ENCODE measurements at regions not wholly inside any gene's neighbourhood (a gene's known extent, or its start where the extent isn't known, plus 50 kb on each side); places are given as distances from the start of the nearest gene placed in this dataset.

DNA sequence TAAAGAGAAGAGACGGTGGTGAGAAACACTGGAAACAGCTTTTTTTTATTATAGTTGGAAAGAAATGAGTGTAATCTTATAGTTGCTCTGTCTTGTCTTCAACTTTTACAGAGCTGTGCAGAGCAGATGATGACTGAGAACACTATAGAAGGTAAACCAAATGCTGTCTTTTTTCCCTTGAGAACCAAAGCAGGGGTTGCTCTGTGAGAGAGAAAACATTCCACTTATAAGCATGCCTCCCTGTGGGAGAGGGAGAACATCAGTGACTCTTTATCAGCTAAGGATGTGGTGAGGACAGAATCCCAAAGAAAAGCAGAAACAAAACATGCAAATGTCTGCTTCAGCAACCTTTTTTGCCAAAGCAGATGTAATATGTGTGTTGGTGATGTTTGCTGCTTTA is 179.3 kb upstream of the HDDC2 start:
- WGBS, 2 donors, result 86 to 95% methylated on average over 1 of the region's 1 CpG
- Histone ChIP-seq H3K27ac (no peak overlapping the region), H3K9me3 (no peaks in the 10 kb centered on the region), H3K4me1 (no peaks in the 10 kb centered on the region), H3K4me3 (no peak overlapping the region), H3K27me3 (no peaks in the 10 kb centered on the region), H3K36me3 (no peaks in the 10 kb centered on the region)
- no peak for DNase-seq
- TF ChIP-seq, protein P1, sequence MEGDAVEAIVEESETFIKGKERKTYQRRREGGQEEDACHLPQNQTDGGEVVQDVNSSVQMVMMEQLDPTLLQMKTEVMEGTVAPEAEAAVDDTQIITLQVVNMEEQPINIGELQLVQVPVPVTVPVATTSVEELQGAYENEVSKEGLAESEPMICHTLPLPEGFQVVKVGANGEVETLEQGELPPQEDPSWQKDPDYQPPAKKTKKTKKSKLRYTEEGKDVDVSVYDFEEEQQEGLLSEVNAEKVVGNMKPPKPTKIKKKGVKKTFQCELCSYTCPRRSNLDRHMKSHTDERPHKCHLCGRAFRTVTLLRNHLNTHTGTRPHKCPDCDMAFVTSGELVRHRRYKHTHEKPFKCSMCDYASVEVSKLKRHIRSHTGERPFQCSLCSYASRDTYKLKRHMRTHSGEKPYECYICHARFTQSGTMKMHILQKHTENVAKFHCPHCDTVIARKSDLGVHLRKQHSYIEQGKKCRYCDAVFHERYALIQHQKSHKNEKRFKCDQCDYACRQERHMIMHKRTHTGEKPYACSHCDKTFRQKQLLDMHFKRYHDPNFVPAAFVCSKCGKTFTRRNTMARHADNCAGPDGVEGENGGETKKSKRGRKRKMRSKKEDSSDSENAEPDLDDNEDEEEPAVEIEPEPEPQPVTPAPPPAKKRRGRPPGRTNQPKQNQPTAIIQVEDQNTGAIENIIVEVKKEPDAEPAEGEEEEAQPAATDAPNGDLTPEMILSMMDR (IDR thresholded peaks at IDR 0.05), result no peak
- no peak for TF ChIP-seq POLR2A (IDR thresholded peaks at IDR 0.05)
- intact Hi-C loops (cut with DNase I), result no loop called here

DNA sequence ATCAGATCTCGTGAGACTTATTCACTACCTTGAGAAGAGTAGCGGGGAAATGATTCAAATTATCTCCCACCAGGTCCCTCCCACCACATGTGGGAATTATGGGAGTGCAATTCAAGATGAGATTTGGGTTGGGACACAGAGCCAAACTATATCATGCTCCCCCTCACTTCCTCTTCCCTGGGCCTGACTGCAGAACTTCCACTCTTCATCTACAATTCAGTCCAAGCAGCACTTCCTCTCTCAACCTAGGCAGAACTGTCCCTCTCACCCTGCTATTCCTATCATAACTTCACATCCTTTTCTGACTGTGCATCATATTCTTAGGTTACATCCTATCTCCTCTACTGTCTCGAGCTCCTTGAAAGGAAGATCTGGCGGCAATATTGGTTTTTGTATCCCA is 184.0 kb upstream of the HDDC2 start:
- Histone ChIP-seq H3K9me3 (no peaks in the 10 kb centered on the region), H3K27ac (no peak overlapping the region), H3K36me3 (no peaks in the 10 kb centered on the region), H3K27me3 (no peaks in the 10 kb centered on the region), H3K4me1 (no peaks in the 10 kb centered on the region), H3K4me3 (no peak overlapping the region)
- intact Hi-C loops (cut with DNase I), result no loop called here
- TF ChIP-seq POLR2A (IDR thresholded peaks at IDR 0.05), result no peak
- TF ChIP-seq, protein P1 (IDR thresholded peaks at IDR 0.05), result no peak
- 65 to 70% methylated on average over 4 of the region's 4 CpGs for WGBS, 2 donors
- no peak for DNase-seq

DNA sequence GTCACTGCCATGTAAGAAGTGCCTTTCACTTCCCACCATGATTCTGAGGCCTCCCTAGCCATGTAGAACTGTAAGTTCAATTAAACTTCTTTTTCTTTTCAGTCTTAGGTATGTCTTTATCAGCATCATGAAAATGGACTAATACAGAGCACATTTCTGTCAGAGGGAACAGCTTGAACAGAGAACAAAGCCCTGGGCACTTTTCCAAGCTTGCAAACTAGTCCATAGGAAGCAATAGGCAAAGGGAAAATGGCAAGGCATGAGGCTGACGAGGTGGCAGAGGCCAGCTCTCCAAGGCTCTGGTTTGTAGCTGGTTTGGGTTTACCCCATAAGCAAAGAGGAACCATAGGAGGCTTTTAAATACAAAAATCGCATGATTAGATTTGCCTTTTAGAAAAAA is 185.1 kb upstream of the HDDC2 start:
- Histone ChIP-seq H3K36me3 (no peaks in the 10 kb centered on the region), H3K4me3 (no peak overlapping the region), H3K9me3 (no peaks in the 10 kb centered on the region), H3K4me1 (no peaks in the 10 kb centered on the region), H3K27me3 (no peaks in the 10 kb centered on the region), H3K27ac (no peak overlapping the region)
- intact Hi-C loops (cut with DNase I), result no loop called here
- TF ChIP-seq, protein P1 (IDR thresholded peaks at IDR 0.05), result no peak
- no peak for TF ChIP-seq POLR2A (IDR thresholded peaks at IDR 0.05)
- DNase-seq, result no peak
- 66 to 72% methylated on average over 2 of the region's 2 CpGs for WGBS, 2 donors

DNA sequence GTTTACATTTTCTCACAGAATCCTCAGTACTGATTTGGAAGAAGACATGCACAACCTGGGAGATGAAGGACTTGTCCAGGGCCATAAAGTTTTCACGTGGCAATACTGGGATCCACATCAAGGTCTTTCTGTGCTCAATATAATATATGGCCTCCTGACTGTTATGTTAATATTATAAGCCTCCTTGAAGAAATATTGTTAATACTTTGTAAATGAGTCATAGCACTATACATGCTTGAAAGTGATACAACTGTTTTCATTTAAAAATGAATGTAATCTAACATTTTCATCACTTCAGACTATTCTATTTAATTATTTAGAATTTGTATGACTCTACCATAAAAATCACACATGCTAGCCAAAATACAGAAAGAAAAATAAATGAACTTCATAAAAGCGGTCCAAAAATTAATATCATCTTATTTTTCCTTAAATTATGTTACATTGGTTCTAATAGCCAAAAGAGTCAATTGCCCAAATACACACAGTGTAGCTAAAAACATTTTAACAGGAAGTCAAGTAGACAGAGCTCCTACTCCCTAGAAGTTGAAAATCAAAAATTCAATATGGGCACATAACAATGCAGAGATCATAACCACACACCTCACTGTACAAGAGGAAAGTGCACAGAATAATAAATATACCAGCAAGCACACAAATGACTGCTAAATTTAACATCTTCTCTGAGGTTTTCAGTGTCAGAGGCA is 188.0 kb upstream of the HDDC2 start:
- H3K9me3 ChIP-seq, result no peaks in the 10 kb centered on the region
- WGBS, 2 donors, result 47 to 51% methylated on average over 2 of the region's 2 CpGs
- no peak overlapping the region for H3K27ac ChIP-seq
- H3K4me3 ChIP-seq, result no peak overlapping the region
- intact Hi-C loops (cut with DNase I), result no loop called here
- no peaks in the 10 kb centered on the region for H3K27me3 ChIP-seq
- no peak for DNase-seq
- TF ChIP-seq, protein P1 (IDR thresholded peaks at IDR 0.05), result no peak
- TF ChIP-seq POLR2A (IDR thresholded peaks at IDR 0.05), result no peak
- no peaks in the 10 kb centered on the region for H3K4me1 ChIP-seq
- no peaks in the 10 kb centered on the region for H3K36me3 ChIP-seq

DNA sequence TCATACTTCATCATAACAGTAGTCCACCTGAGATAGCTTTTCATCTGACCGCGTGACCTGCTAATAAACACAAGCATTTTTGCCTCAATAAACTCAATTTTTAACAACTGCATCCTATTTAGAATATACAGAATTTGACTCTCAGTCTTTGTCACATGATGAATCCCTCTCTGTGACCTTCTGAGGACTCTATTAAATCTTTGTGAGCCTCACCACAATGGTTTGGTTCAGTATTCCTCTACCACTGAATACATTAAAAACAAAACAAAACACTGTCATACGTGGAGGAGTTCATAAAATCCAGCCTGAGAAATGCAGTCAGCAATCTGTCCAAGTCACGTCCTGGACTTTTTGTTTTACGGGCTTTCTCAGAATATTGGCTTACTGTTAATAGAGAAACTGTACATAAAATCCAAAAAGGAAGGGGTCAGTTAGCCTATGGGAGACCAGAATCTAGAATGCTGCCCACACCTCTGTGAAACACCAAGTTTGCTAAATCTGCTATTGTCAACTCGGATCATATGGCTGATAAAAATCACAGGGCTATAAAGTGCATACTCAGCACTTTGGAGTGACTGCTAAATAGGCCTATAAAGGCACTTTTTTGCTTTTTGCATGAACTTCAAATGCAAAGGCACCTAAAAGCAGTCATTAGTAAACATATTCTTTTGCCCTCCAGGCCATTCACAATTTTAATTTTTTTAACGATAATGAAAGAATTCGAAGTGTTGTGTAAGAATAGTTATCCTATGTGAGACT is 190.3 kb upstream of the HDDC2 start:
- H3K36me3 ChIP-seq, result no peaks in the 10 kb centered on the region
- no peaks in the 10 kb centered on the region for H3K9me3 ChIP-seq
- intact Hi-C loops (cut with DNase I), result no loop called here
- H3K27ac ChIP-seq, result no peak overlapping the region
- H3K4me3 ChIP-seq, result no peak overlapping the region
- H3K27me3 ChIP-seq, result no peaks in the 10 kb centered on the region
- no peaks in the 10 kb centered on the region for H3K4me1 ChIP-seq
- 77 to 82% methylated on average over 8 of the region's 8 CpGs for WGBS, 2 donors
- TF ChIP-seq, protein P1 (IDR thresholded peaks at IDR 0.05), result no peak
- TF ChIP-seq POLR2A (IDR thresholded peaks at IDR 0.05), result no peak
- DNase-seq, result no peak
